ENCODE measurements at regions not wholly inside any gene's neighbourhood (a gene's known extent, or its start where the extent isn't known, plus 50 kb on each side); places are given as distances from the start of the nearest gene placed in this dataset.

- DNase-seq (ENCODE audit: low read depth) = peak; percentile 24
These were observed 66.8 kb upstream of the RFC3 start for GRCh38 chr13:33751151-33751550.

- no peak for DNase-seq (ENCODE audit: low read depth)
These were observed 65.9 kb upstream of the RFC3 start for GRCh38 chr13:33752094-33752493.

- DNase-seq (ENCODE audit: low read depth) = no peak
These were observed 65.4 kb upstream of the RFC3 start for GRCh38 chr13:33752597-33752996.

GRCh38 chr13:33756929-33757328 lies 61.0 kb upstream of the RFC3 start:
- no peak for DNase-seq (ENCODE audit: low read depth)

GRCh38 chr13:33757713-33758112 lies 60.2 kb upstream of the RFC3 start:
- no peak for DNase-seq (ENCODE audit: low read depth)

- no peak for DNase-seq (ENCODE audit: low read depth)
These were observed 59.8 kb upstream of the RFC3 start for GRCh38 chr13:33758113-33758512.

GRCh38 chr13:33761740-33762139 lies 56.2 kb upstream of the RFC3 start:
- DNase-seq (ENCODE audit: low read depth) = peak; percentile 40

- no peak for DNase-seq (ENCODE audit: low read depth)
These were observed 54.9 kb upstream of the RFC3 start for GRCh38 chr13:33763021-33763420.

GRCh38 chr13:33764716-33765115 lies 53.2 kb upstream of the RFC3 start:
- no peak for DNase-seq (ENCODE audit: low read depth)

- DNase-seq (ENCODE audit: low read depth) = no peak
These were observed 51.4 kb upstream of the RFC3 start for GRCh38 chr13:33766329-33767123.

GRCh38 chr13:33767140-33767539 lies 50.8 kb upstream of the RFC3 start:
- DNase-seq (ENCODE audit: low read depth) = no peak
